Endothelial cell of hepatic sinusoid (primary cell): ENCODE measurements at regions not wholly inside any gene's neighbourhood (a gene's known extent, or its start where the extent isn't known, plus 50 kb on each side); places are given as distances from the start of the nearest gene placed in this dataset.
"Not testable (repeated sequence)": the region's sequence is repeated elsewhere in the genome, so short reads cannot be mapped to it uniquely, and the experiment has no call there.

ENCODE experiments used
- in situ Hi-C: cut with HindIII; loops from 2 replicates; pipeline ENCODE4 v1.10.0; 2017; ENCODE audit warnings: low sequenced_read_pairs

- in situ Hi-C loops: no loop called here
Observed at GRCh38 chr16:6753553-6753952, 579.1 kb upstream of the RBFOX1 start.

DNA sequence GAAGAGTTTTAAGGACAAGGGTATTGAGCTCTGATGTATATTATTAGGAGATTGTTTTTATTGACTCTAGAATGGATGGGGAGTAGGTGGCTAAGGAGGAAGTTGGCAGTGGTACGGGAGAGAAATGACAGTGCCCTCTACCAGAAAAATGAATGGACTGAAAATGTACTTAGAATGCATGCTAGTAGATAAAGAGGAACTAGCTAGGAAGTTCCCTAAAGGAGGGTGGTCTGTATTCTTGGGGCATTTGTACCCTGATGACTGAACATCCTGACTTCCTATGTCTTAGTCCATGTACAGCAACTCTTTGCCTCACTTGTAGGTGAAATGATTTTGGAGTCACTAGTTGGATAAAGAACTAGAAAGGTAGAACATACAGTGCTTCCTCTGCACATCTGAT lies 581.5 kb upstream of the RBFOX1 start:
- in situ Hi-C loops: no loop called here

- in situ Hi-C loops: no loop called here
Observed at GRCh38 chr16:6749698-6750097, 582.9 kb upstream of the RBFOX1 start.

GRCh38 chr16:6736302-6736701 lies 596.3 kb upstream of the RBFOX1 start:
- in situ Hi-C loops: not testable (repeated sequence)

GRCh38 chr16:6735631-6736030 lies 597.0 kb upstream of the RBFOX1 start:
- in situ Hi-C loops: no loop called here

- in situ Hi-C loops: no loop called here
Observed at GRCh38 chr16:6732166-6732565, 600.5 kb upstream of the RBFOX1 start.

DNA sequence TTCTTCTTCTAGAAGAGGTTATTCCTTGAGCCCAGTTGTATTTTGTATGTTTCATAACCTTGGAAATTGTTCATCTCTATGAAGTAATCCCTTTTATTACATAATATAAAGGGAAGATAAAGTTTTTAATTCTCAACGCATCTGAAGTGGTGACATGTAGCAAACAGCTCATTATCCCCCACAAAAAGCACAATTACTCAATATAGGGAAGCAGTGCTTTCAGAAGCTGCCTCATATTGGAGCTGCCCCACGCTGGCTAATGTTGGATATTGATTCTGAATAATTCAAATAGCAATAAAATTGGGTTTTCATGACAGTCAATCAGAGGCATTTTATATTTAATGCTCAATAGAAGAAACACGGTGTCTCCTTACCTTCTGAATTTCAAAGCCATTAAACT lies 604.3 kb upstream of the RBFOX1 start:
- in situ Hi-C loops: no loop called here

DNA sequence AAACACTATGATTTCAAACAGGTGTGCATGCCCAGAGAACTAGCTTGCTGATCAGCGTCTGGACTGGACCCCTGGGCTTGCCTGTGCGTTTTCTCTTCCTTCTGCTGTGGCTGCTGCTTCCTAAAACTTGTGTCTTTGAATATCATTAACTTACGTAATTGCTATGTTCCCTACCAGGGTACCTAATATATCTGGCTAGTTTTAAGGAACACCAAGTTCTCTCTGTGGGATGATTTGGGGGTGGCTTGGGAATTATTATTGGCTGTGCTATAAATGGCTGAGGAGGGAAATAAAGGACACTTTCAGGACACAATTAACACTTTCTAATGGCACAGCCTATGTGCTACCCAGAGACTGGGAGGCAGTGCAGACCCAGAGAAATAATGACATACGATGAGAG lies 606.0 kb upstream of the RBFOX1 start:
- in situ Hi-C loops: no loop called here

DNA sequence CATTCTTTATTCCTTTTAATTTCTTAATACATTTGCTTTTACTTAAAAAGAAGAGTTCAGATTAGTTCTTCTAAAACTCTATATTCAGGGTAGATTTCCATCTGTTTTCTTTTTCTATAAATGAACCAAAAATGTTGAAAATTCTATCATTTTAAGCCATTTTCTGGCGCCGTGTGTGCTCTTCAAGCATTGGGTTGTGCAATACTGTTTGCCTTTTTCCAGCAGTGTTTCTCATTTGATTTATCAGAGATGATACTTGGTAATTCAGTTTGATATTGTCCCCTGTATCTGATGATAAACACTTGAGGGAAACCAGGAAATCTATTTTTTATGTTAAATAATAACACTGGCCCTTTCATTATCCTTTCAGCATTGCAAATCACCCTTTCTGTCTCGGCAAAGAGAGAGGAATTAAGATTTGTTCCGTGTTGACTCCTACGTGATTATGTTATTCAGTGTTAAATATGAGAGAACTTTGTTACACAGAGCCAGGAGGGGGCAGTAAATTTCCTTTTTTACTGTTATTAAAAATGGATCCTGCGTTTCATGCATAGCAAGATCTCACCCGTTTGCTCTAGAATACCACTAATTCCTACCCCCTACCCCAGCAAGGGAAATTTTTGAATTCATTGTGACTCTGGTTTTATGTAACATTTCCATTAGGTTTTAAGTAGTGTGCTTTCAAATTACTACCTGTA lies 606.9 kb upstream of the RBFOX1 start:
- in situ Hi-C loops: no loop called here

DNA sequence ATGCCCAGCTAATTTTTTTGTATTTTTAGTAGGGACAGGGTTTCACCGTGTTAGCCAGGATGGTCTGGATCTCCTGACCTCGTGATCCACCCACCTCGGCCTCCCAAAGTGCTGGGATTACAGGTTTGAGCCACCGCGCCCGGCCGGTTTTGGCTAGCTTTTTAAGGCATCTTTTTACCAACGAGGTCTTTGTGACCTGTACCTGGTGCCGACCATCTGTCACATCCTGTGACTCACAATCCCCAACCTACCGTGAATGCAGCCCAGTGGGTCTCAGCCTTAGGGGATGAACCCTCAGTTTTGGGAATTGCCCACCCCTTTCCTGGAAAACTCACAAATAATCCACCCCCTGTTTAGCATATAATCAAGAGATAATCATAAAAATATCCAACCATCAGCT lies 607.4 kb upstream of the RBFOX1 start:
- in situ Hi-C loops: not testable (repeated sequence)

- in situ Hi-C loops: no loop called here
Observed at GRCh38 chr16:6722786-6723185, 609.9 kb upstream of the RBFOX1 start.

DNA sequence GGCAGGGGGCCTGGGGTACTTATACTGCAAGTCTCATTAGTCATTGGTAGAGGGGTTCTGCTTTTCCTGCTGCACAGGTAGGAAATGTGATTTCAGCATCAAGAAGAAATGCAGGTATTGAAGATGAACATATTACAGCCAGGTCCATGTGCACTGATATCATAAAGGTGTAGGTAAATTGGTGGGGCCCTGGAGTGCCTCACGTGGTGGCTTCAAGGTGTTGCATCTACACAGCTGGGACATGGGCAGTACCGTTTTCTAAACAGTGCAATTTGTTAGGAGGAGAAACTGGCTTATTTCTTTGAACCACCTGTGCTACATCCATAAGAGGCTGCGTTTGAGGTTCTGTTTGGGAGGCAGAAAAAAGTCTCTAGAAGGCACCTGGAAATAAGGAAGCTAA lies 618.1 kb upstream of the RBFOX1 start:
- in situ Hi-C loops: no loop called here

GRCh38 chr16:6709736-6710135 lies 622.9 kb upstream of the RBFOX1 start:
- in situ Hi-C loops: no loop called here

- in situ Hi-C loops: no loop called here
Observed at GRCh38 chr16:6708576-6709215, 623.9 kb upstream of the RBFOX1 start.

- in situ Hi-C loops: no loop called here
Observed at GRCh38 chr16:6704306-6704930, 628.2 kb upstream of the RBFOX1 start.

GRCh38 chr16:6701096-6701495 lies 631.5 kb upstream of the RBFOX1 start:
- in situ Hi-C loops: no loop called here

DNA sequence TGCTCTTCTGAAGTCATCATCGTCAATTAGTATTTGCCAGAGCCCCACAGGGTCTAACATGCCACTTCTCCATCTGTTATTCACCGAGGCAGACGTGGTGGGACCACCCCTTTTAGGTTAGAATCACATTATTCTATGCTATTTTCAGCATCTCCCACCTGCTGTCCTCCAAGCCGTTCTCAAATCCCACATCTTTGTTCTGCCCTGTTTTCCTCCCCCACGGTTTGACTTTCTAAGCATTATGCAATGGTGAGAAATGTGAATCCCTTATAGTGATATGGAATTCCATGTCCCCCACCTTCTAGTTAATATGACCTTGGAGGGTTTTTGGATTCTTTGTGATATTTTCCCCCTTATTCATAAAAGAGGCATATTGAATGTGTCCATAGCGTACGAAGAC lies 634.1 kb upstream of the RBFOX1 start:
- in situ Hi-C loops: no loop called here

DNA sequence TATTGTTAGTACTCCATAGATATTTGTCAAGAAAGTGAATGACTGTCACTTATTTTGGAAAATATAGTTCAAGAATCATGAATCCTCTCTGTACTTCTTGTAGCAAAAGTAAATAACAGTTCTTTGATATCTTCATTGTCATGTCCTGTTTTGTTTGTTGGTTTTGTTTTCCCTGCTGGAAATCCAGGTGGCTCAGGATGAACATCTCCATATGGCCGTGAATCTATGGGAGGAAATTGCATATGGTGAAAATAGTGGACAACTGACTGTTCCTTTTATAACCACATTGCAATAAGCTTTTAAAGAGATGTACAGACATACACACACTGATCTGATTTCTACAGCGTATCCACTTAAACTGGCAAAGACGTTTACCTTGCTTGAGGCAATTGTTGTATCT lies 637.0 kb upstream of the RBFOX1 start:
- in situ Hi-C loops: no loop called here

DNA sequence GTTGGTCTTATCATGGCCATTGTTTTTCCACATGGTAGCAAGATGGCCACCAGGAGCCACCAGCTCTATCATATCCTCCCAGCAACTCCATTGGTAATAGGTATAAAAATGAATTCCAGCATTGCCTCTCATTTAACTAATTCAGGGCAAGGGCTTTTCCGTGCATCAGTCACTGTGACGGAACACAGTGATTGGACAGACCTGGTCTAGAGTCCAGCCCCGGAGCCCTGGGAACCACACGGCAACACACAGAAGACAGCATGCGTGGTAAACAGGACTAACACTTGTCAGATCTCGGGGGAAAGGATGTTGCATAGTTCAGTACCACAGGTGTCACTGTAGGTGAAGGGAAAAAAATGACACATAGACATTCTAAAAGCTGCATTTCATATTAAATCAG lies 638.0 kb upstream of the RBFOX1 start:
- in situ Hi-C loops: no loop called here

DNA sequence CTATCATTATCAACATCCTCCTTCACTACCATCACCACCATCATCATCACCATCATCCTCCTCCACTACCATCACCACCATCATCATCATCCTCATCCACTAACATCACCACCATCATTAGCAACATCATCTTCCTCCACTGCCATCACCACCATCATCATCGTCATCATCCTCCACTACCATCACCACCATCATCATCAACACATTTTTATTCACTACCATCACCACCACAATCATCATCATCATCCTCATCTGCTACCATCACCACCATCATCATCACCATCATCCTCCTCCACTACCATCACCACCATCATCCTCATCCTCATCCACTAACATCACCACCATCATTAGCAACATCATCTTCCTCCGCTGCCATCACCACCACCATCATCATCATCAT lies 639.2 kb upstream of the RBFOX1 start:
- in situ Hi-C loops: not testable (repeated sequence)

DNA sequence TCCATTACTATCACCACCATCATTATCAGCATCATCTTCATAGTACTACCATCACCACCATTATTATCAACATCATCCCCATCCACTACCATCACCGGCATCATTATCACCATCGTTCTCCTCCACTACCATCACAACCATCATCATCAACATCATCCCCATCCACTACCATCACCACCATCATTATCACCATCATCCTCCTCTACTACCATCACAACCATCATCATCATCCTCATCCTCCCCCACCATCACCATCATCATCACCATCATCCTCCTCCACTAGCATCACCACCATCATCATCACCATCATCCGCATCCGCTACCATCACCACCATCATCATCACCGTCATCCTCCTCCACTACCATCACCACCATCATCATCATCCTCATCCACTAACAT lies 639.8 kb upstream of the RBFOX1 start:
- in situ Hi-C loops: no loop called here

GRCh38 chr16:6690741-6691140 lies 641.9 kb upstream of the RBFOX1 start:
- in situ Hi-C loops: no loop called here
